Keratinocyte (primary cell): ENCODE measurements at regions not wholly inside any gene's neighbourhood (a gene's known extent, or its start where the extent isn't known, plus 50 kb on each side); places are given as distances from the start of the nearest gene placed in this dataset.

ENCODE experiments used
- DNase-seq: peaks from one replicate; pipeline ENCODE4 v3.0.0-alpha.2; 2011; ENCODE audit warnings: low read depth, missing footprints, low spot score
- FAIRE-seq: peaks from 2 replicates; lab custom pipeline; 2011; peaks lifted over from hg19 to GRCh38; lab: Jason Lieb, UNC
- H2AFZ ChIP-seq: 2 replicates; pipeline ENCODE4 v1.6.0; 2012; ENCODE audit warnings: low read length, control low read depth, inconsistent platforms; ENCODE audit not compliant: control insufficient read depth
- H3K27ac ChIP-seq: 2 replicates; pipeline ENCODE4 v1.5.1; 2011; ENCODE audit warnings: low read length; ENCODE audit not compliant: control insufficient read depth, insufficient read depth
- H3K27me3 ChIP-seq: 3 replicates; pipeline ENCODE4 v1.6.0; 2011; ENCODE audit warnings: low read length; ENCODE audit not compliant: control insufficient read depth, insufficient read depth; ENCODE audit errors: extremely low read depth
- H3K36me3 ChIP-seq, 2 experiments: 2 replicates in 1 of 2; 3 replicates in 1 of 2; pipeline ENCODE4 v1.5.1; 2011; ENCODE audit warnings: low read length in 2 of 2, mild to moderate bottlenecking in 1 of 2; ENCODE audit not compliant: control insufficient read depth in 2 of 2, insufficient read depth in 2 of 2; ENCODE audit errors: extremely low read depth in 1 of 2
- H3K4me1 ChIP-seq: 3 replicates; pipeline ENCODE4 v1.5.1; 2011; ENCODE audit warnings: low read length; ENCODE audit not compliant: control insufficient read depth, insufficient read depth; ENCODE audit errors: extremely low read depth
- H3K4me2 ChIP-seq: 3 replicates; pipeline ENCODE4 v1.6.0; 2011; ENCODE audit warnings: low read depth, low read length; ENCODE audit not compliant: control insufficient read depth, insufficient read depth; ENCODE audit errors: extremely low read depth
- H3K4me3 ChIP-seq, 3 experiments: fragments of 200-600 bp in 1 of 3; sonication (generic) in 1 of 3; 2 replicates in 2 of 3; 3 replicates in 1 of 3; pipeline ENCODE4 v1.5.1; 2011 to 2016; ENCODE audit warnings: low read length in 3 of 3, mild to moderate bottlenecking in 3 of 3, control low read depth in 2 of 3, inconsistent platforms in 1 of 3, low read depth in 1 of 3, mixed read lengths in 1 of 3, mixed run types in 1 of 3, moderate library complexity in 1 of 3; ENCODE audit not compliant: control insufficient read depth in 2 of 3, insufficient read depth in 2 of 3; ENCODE audit errors: extremely low read depth in 1 of 3
- H3K79me2 ChIP-seq: 2 replicates; pipeline ENCODE4 v1.6.0; 2012; ENCODE audit warnings: low read length; ENCODE audit not compliant: control insufficient read depth, insufficient read depth
- H3K9ac ChIP-seq: 3 replicates; pipeline ENCODE4 v1.6.0; 2011; ENCODE audit warnings: low read length; ENCODE audit not compliant: control insufficient read depth, insufficient read depth; ENCODE audit errors: extremely low read depth
- H3K9me1 ChIP-seq: 3 replicates; pipeline ENCODE4 v1.6.0; 2011; ENCODE audit warnings: low read length; ENCODE audit not compliant: control insufficient read depth, insufficient read depth; ENCODE audit errors: extremely low read depth
- H3K9me3 ChIP-seq: 2 replicates; pipeline ENCODE4 v1.5.1; 2012; ENCODE audit warnings: low read depth, low read length; ENCODE audit not compliant: control insufficient read depth
- H4K20me1 ChIP-seq: 3 replicates; pipeline ENCODE4 v1.6.0; 2011; ENCODE audit warnings: low read length; ENCODE audit not compliant: control insufficient read depth, insufficient read depth; ENCODE audit errors: extremely low read depth
- EZH2 ChIP-seq: IDR thresholded peaks from one replicate; pipeline ENCODE4 v1.6.1; 2012; ENCODE audit warnings: inconsistent platforms, mild to moderate bottlenecking, low read length, moderate library complexity
- dilution Hi-C: fragments of 300-500 bp; cut with MboI; formaldehyde crosslinking; loops from one replicate; pipeline ENCODE4 v1.7.0; 2020; ENCODE audit warnings: low sequenced_read_pairs; ENCODE audit not compliant: extremely low pct_ligation_motif_present
- TF ChIP-seq, protein P1 (sequence below), 3 experiments: IDR thresholded peaks in 1 of 3; conservative IDR thresholded peaks in 1 of 3; optimal IDR thresholded peaks in 1 of 3; 2 replicates in 2 of 3; 3 replicates in 1 of 3; pipeline versions ENCODE3 to v1.5.1; 2011; ENCODE audit warnings: low read length in 3 of 3, mild to moderate bottlenecking in 3 of 3, moderate library complexity in 2 of 3, control low read depth in 1 of 3, inconsistent platforms in 1 of 3; ENCODE audit not compliant: insufficient read depth in 2 of 3; ENCODE audit errors: extremely low read depth in 1 of 3

GRCh38 chr12:27161458-27162228 is 79.3 kb upstream of the C12orf71 start:
- Histone ChIP-seq H3K9me3 (no peaks in the 10 kb centered on the region), H3K79me2 (no peaks in the 10 kb centered on the region), H3K9me1 (no peaks in the 10 kb centered on the region), H2AFZ (no peak overlapping the region), H3K9ac (no peak overlapping the region), H3K4me2 (no peak overlapping the region), H3K36me3 (no peaks in the 10 kb centered on the region), H3K4me3 (no peak overlapping the region), H4K20me1 (no peaks in the 10 kb centered on the region), H3K4me1 (no peaks in the 10 kb centered on the region), H3K27me3 (no peaks in the 10 kb centered on the region), H3K27ac (no peak overlapping the region)
- FAIRE-seq (peak; percentile 49), DNase-seq (no peak)
- no peak for TF ChIP-seq EZH2
- TF ChIP-seq, protein P1, sequence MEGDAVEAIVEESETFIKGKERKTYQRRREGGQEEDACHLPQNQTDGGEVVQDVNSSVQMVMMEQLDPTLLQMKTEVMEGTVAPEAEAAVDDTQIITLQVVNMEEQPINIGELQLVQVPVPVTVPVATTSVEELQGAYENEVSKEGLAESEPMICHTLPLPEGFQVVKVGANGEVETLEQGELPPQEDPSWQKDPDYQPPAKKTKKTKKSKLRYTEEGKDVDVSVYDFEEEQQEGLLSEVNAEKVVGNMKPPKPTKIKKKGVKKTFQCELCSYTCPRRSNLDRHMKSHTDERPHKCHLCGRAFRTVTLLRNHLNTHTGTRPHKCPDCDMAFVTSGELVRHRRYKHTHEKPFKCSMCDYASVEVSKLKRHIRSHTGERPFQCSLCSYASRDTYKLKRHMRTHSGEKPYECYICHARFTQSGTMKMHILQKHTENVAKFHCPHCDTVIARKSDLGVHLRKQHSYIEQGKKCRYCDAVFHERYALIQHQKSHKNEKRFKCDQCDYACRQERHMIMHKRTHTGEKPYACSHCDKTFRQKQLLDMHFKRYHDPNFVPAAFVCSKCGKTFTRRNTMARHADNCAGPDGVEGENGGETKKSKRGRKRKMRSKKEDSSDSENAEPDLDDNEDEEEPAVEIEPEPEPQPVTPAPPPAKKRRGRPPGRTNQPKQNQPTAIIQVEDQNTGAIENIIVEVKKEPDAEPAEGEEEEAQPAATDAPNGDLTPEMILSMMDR (optimal IDR thresholded peaks at IDR 0.05 in 1 of 3, IDR thresholded peaks at IDR 0.05 in 1 of 3, conservative IDR thresholded peaks at IDR 0.05 in 1 of 3; ENCODE audit: extremely low read depth in 1 of 3, insufficient read depth in 2 of 3, low read length in 3 of 3), result no peak
- dilution Hi-C loops, result no loop called here

GRCh38 chr12:27162229-27162537 is 79.8 kb upstream of the C12orf71 start:
- Histone ChIP-seq H3K79me2 (no peaks in the 10 kb centered on the region), H3K9me1 (no peaks in the 10 kb centered on the region), H3K9ac (no peak overlapping the region), H3K27me3 (no peaks in the 10 kb centered on the region), H3K4me2 (no peak overlapping the region), H3K36me3 (no peaks in the 10 kb centered on the region), H3K4me3 (no peak overlapping the region), H3K4me1 (no peaks in the 10 kb centered on the region), H4K20me1 (no peaks in the 10 kb centered on the region), H3K27ac (no peak overlapping the region), H3K9me3 (no peaks in the 10 kb centered on the region), H2AFZ (no peak overlapping the region)
- dilution Hi-C loops, result no loop called here
- no peak for DNase-seq
- TF ChIP-seq, protein P1 (optimal IDR thresholded peaks at IDR 0.05 in 1 of 3, IDR thresholded peaks at IDR 0.05 in 1 of 3, conservative IDR thresholded peaks at IDR 0.05 in 1 of 3; ENCODE audit: extremely low read depth in 1 of 3, insufficient read depth in 2 of 3, low read length in 3 of 3), result no peak
- TF ChIP-seq EZH2, result no peak
- no peak for FAIRE-seq
